ENCODE measurements at regions not wholly inside any gene's neighbourhood (a gene's known extent, or its start where the extent isn't known, plus 50 kb on each side); places are given as distances from the start of the nearest gene placed in this dataset.

DNA sequence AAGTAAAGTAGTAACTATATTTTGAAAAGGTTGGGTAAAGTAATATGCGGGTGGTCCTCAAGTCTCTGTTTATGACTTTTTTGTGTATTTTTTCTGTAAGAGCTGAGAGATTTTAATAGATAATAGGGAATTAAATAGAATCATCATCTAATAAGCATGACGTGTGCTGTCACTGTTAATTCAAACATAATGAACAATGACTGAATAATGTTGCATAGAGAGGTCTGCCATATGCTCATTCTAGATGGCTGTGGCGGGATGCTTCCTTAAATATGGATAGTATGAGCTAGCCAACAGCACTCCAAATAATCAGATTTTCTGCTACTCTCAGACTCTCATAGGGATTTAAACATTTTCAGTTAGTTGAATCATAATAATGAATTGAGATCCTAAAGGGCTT, 302.8 kb upstream of the RBMS3 start:
- TF ChIP-seq, protein P1, sequence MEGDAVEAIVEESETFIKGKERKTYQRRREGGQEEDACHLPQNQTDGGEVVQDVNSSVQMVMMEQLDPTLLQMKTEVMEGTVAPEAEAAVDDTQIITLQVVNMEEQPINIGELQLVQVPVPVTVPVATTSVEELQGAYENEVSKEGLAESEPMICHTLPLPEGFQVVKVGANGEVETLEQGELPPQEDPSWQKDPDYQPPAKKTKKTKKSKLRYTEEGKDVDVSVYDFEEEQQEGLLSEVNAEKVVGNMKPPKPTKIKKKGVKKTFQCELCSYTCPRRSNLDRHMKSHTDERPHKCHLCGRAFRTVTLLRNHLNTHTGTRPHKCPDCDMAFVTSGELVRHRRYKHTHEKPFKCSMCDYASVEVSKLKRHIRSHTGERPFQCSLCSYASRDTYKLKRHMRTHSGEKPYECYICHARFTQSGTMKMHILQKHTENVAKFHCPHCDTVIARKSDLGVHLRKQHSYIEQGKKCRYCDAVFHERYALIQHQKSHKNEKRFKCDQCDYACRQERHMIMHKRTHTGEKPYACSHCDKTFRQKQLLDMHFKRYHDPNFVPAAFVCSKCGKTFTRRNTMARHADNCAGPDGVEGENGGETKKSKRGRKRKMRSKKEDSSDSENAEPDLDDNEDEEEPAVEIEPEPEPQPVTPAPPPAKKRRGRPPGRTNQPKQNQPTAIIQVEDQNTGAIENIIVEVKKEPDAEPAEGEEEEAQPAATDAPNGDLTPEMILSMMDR (conservative IDR thresholded peaks at IDR 0.05) = no peak
- H3K36me3 Mint-ChIP-seq (ENCODE audit: low read depth) = peaks cover 3% of the 10 kb centered on the region
- H3K27ac Mint-ChIP-seq (ENCODE audit: unreplicated experiment) = no peak overlapping the region
- H3K4me1 Mint-ChIP-seq = no peaks in the 10 kb centered on the region
- peaks cover 2% of the 10 kb centered on the region for H3K9me3 Mint-ChIP-seq
- H3K4me3 Mint-ChIP-seq = no peak overlapping the region
- no peak for DNase-seq (ENCODE audit: low read depth, low spot score)
- H3K27me3 Mint-ChIP-seq (ENCODE audit: low read depth) = no peaks in the 10 kb centered on the region

DNA sequence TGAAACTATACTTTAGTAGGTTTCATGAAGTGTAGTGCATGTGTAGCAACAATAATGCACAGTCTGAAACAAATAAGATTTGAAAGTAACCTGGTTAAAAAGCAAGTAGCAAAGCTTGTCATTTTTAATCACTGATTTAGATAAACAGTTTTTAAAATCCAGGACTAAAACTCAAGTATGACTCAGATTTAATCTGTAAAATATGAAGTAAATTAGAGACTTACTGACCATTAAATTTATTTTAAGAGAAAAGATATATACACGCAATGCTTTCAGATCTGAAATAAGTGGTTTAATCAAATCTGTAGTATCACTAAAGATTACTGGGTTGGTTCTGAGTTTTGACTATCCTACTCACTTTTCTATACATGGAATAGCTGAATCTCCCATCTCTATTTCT, 300.7 kb upstream of the RBMS3 start:
- DNase-seq (ENCODE audit: low read depth, low spot score) = no peak
- no peak overlapping the region for H3K4me3 Mint-ChIP-seq
- H3K36me3 Mint-ChIP-seq (ENCODE audit: low read depth) = no peaks in the 10 kb centered on the region
- H3K27ac Mint-ChIP-seq (ENCODE audit: unreplicated experiment) = no peak overlapping the region
- H3K9me3 Mint-ChIP-seq = no peaks in the 10 kb centered on the region
- H3K27me3 Mint-ChIP-seq (ENCODE audit: low read depth) = no peaks in the 10 kb centered on the region
- H3K4me1 Mint-ChIP-seq = no peaks in the 10 kb centered on the region
- TF ChIP-seq, protein P1 (conservative IDR thresholded peaks at IDR 0.05) = no peak

DNA sequence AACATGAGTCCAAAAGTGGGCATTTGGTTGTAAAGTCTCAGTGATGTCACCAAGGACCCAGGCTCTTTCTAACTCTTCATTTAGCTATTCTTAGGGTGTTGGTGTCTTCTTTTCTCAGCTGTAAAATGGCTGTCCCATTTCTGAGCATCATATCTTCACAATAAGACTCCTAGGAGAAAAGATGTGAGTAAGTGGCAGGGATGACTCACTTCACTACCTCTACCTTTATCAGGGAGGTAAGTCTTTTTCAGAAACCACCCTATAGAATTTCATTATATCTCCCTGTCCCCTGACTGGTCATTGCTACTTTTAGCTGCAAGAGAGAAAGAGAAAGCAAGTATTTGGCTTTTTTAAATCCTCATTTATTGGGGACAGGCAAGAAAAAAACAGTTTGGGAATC, 300.2 kb upstream of the RBMS3 start:
- no peaks in the 10 kb centered on the region for H3K36me3 Mint-ChIP-seq (ENCODE audit: low read depth)
- no peak for DNase-seq (ENCODE audit: low read depth, low spot score)
- peaks cover 2% of the 10 kb centered on the region for H3K9me3 Mint-ChIP-seq
- no peaks in the 10 kb centered on the region for H3K4me1 Mint-ChIP-seq
- no peaks in the 10 kb centered on the region for H3K27me3 Mint-ChIP-seq (ENCODE audit: low read depth)
- no peak overlapping the region for H3K27ac Mint-ChIP-seq (ENCODE audit: unreplicated experiment)
- TF ChIP-seq, protein P1 (conservative IDR thresholded peaks at IDR 0.05) = no peak
- no peak overlapping the region for H3K4me3 Mint-ChIP-seq

DNA sequence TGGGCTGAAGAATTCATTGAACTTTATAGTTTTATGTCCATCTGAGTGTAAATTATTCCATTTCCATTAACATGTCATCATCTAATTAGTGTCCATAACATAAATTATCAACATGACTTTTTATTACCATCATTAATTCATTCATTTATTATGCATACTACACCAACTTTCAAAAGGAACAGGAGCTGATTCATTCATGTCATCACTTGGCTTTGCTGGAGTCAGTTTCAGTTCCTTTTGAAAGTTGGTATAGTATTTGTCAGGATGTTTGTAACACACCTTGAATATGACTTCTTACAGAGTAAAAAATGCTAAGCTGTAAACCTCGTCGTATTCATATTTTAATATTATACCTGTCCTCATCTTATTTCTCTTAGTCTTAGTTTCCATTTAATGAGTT, 298.0 kb upstream of the RBMS3 start:
- H3K4me3 Mint-ChIP-seq = no peak overlapping the region
- no peaks in the 10 kb centered on the region for H3K4me1 Mint-ChIP-seq
- no peak for DNase-seq (ENCODE audit: low read depth, low spot score)
- peaks cover 5% of the 10 kb centered on the region for H3K9me3 Mint-ChIP-seq
- TF ChIP-seq, protein P1 (conservative IDR thresholded peaks at IDR 0.05) = no peak
- H3K36me3 Mint-ChIP-seq (ENCODE audit: low read depth) = peaks cover under 1% of the 10 kb centered on the region
- H3K27ac Mint-ChIP-seq (ENCODE audit: unreplicated experiment) = no peak overlapping the region
- H3K27me3 Mint-ChIP-seq (ENCODE audit: low read depth) = no peaks in the 10 kb centered on the region

DNA sequence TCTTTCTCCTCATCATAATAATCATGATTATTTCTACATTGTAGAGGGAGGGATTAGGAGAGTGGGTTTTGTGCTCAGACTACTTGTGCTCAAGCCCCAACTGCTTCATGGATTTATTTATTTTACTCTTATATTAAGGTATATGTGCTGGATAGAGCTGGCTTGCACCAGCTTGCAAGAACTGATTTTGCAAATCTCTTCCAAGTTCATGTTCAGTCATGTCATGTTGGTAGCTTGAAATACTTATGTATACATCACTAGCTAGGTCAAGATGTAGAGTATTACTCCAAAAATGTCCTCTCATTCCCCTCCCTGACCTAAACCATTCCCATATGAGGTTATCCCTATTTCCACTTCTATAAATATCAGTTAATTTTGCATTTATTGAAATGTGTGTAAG, 293.9 kb upstream of the RBMS3 start:
- no peaks in the 10 kb centered on the region for H3K4me1 Mint-ChIP-seq
- DNase-seq (ENCODE audit: low read depth, low spot score) = no peak
- no peaks in the 10 kb centered on the region for H3K27me3 Mint-ChIP-seq (ENCODE audit: low read depth)
- no peak overlapping the region for H3K4me3 Mint-ChIP-seq
- peaks cover 14% of the 10 kb centered on the region for H3K9me3 Mint-ChIP-seq
- TF ChIP-seq, protein P1 (conservative IDR thresholded peaks at IDR 0.05) = no peak
- no peak overlapping the region for H3K27ac Mint-ChIP-seq (ENCODE audit: unreplicated experiment)
- H3K36me3 Mint-ChIP-seq (ENCODE audit: low read depth) = peaks cover 6% of the 10 kb centered on the region

DNA sequence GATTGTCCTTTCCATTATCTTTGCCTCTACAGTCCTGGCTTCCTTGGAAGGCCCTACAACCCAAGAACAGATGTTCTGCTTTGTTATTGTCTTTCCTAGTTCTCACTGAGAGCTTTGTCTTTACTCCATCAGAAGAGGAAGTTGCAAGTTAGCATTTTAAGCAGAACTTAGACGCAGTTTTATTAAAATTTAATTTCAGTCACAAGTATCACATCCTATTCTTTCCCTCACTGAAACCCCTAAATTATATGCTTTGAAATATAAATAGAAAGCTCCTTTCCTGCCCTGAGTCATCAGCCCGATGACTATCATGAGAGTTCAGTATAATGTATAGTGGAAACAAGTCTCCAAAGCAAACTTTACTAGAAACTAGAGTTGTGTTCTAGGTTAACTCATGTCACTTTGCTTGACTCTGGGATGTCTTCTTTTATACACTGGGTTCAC, 291.2 kb upstream of the RBMS3 start:
- TF ChIP-seq, protein P1 (conservative IDR thresholded peaks at IDR 0.05) = no peak
- Mint-ChIP-seq H3K4me3 (no peak overlapping the region), H3K9me3 (peaks cover 14% of the 10 kb centered on the region), H3K4me1 (no peaks in the 10 kb centered on the region), H3K27ac (ENCODE audit: unreplicated experiment) (no peak overlapping the region), H3K36me3 (ENCODE audit: low read depth) (peaks cover 6% of the 10 kb centered on the region), H3K27me3 (ENCODE audit: low read depth) (no peaks in the 10 kb centered on the region)
- DNase-seq (ENCODE audit: low read depth, low spot score) = no peak
